CD4-positive, alpha-beta T cell (primary cell): ENCODE measurements at regions not wholly inside any gene's neighbourhood (a gene's known extent, or its start where the extent isn't known, plus 50 kb on each side); places are given as distances from the start of the nearest gene placed in this dataset.

Experiments
- ATAC-seq: fragments of 200-7000 bp; cut with Tn5 transposase; one replicate; pipeline ENCODE4 v1.10.0; 2022; ENCODE audit warnings: mild to moderate bottlenecking; ENCODE audit not compliant: poor library complexity
- CTCF ChIA-PET: fragments of 350-600 bp; sonication (Branson Sonifier 250); formaldehyde crosslinking; loops from one replicate; lab custom pipeline; 2021; ENCODE audit warnings: antibody characterized with exemption, inconsistent platforms; lab: Charles Lee
- POLR2A ChIA-PET: fragments of 350-600 bp; sonication (Branson Sonifier 250); formaldehyde crosslinking; loops from one replicate; lab custom pipeline; 2021; ENCODE audit warnings: antibody characterized with exemption, inconsistent platforms; lab: Charles Lee
- DNase-seq, 14 experiments: peaks; one replicate each; pipeline ENCODE4 v3.0.0-alpha.2; 2013 to 2020; ENCODE audit warnings: mixed read lengths in 2 of 14
- H3K27ac ChIP-seq, 2 donors: one replicate each; pipeline versions ENCODE4 v1.5.1 to v1.7.0; 2013; ENCODE audit warnings: low read length in 2 of 2, low read depth in 1 of 2, mild to moderate bottlenecking in 1 of 2
- H3K27me3 ChIP-seq, 2 experiments: 1 replicate in 1 of 2; 2 replicates in 1 of 2; pipeline versions ENCODE4 v1.6.1 to v1.7.0; 2013; ENCODE audit warnings: low read length in 2 of 2, control low read depth in 1 of 2, mild to moderate bottlenecking in 1 of 2, moderate library complexity in 1 of 2; ENCODE audit not compliant: insufficient read depth in 2 of 2, control insufficient read depth in 1 of 2
- H3K36me3 ChIP-seq: one replicate; pipeline ENCODE4 v1.6.1; 2013; ENCODE audit warnings: low read length, control low read depth; ENCODE audit not compliant: insufficient read depth
- H3K4me1 ChIP-seq: one replicate; pipeline ENCODE4 v1.6.1; 2013; ENCODE audit warnings: low read length, control low read depth; ENCODE audit not compliant: insufficient read depth
- H3K4me3 ChIP-seq: one replicate; pipeline ENCODE4 v1.5.1; 2013; ENCODE audit warnings: mild to moderate bottlenecking, low read length, moderate library complexity
- H3K9me3 ChIP-seq, 2 experiments: 1 replicate in 1 of 2; 2 replicates in 1 of 2; pipeline versions ENCODE4 v1.6.1 to v1.7.0; 2013; ENCODE audit warnings: low read length in 2 of 2, mild to moderate bottlenecking in 2 of 2, control low read depth in 1 of 2, moderate library complexity in 1 of 2; ENCODE audit not compliant: control insufficient read depth in 1 of 2, insufficient read depth in 1 of 2
- H3K27ac Mint-ChIP-seq: one replicate; pipeline ENCODE4 v1.8.0; 2020; ENCODE audit warnings: mixed read lengths
- H3K27me3 Mint-ChIP-seq: one replicate; pipeline ENCODE4 v1.8.0; 2021; ENCODE audit warnings: mixed read lengths
- H3K36me3 Mint-ChIP-seq: one replicate; pipeline ENCODE4 v1.8.0; 2021; ENCODE audit warnings: low read depth, mixed read lengths
- H3K4me1 Mint-ChIP-seq: one replicate; pipeline ENCODE4 v1.8.0; 2021; ENCODE audit warnings: low read depth, mixed read lengths
- H3K4me3 Mint-ChIP-seq: one replicate; pipeline ENCODE4 v1.8.0; 2020; ENCODE audit warnings: mild to moderate bottlenecking, mixed read lengths
- H3K9me3 Mint-ChIP-seq: one replicate; pipeline ENCODE4 v1.8.0; 2020; ENCODE audit warnings: mixed read lengths
- CTCF ChIP-seq: fragments of 200-600 bp; IDR thresholded peaks from one replicate; pipeline ENCODE4 v1.8.0; 2022; ENCODE audit warnings: antibody characterized with exemption, mild to moderate bottlenecking
- intact Hi-C, 2 experiments: fragments of 100-400 bp; cut with DNase I in 1 of 2; cut with micrococcal nuclease in 1 of 2; formaldehyde crosslinking; loops; one replicate each; pipeline versions ENCODE4 v1.15.1 to v1.9.0; 2023 to 2025; cut with DNase I, micrococcal nuclease

GRCh38 chr4:14582677-14583076, 419.6 kb upstream of the CPEB2 start:
- no peaks in the 10 kb centered on the region for H3K36me3 ChIP-seq
- Mint-ChIP-seq H3K27ac (no peak overlapping the region), H3K27me3 (no peaks in the 10 kb centered on the region), H3K4me3 (no peak overlapping the region), H3K9me3 (peaks cover 3% of the 10 kb centered on the region), H3K36me3 (no peaks in the 10 kb centered on the region), H3K4me1 (no peaks in the 10 kb centered on the region)
- intact Hi-C loops: no loop called here
- no peaks in the 10 kb centered on the region for H3K9me3 ChIP-seq
- no peak overlapping the region for H3K27ac ChIP-seq
- no peaks in the 10 kb centered on the region for H3K4me1 ChIP-seq
- ChIA-PET CTCF (no interaction called here), POLR2A (no interaction called here)
- H3K27me3 ChIP-seq: no peaks in the 10 kb centered on the region
- H3K4me3 ChIP-seq: no peak overlapping the region
- DNase-seq (no peak), ATAC-seq (no peak)
- TF ChIP-seq CTCF: no peak

- H3K4me1 Mint-ChIP-seq: no peaks in the 10 kb centered on the region
- peaks cover 3% of the 10 kb centered on the region for H3K9me3 Mint-ChIP-seq
- intact Hi-C loops: no loop called here
- no peak overlapping the region for H3K4me3 ChIP-seq
- no peak overlapping the region for H3K27ac Mint-ChIP-seq
- H3K27ac ChIP-seq: no peak overlapping the region
- no peak for ATAC-seq
- no peak overlapping the region for H3K4me3 Mint-ChIP-seq
- no peak for DNase-seq
- no peaks in the 10 kb centered on the region for H3K9me3 ChIP-seq
- CTCF ChIA-PET: no interaction called here
- TF ChIP-seq CTCF: no peak
- no peaks in the 10 kb centered on the region for H3K4me1 ChIP-seq
- no peaks in the 10 kb centered on the region for H3K27me3 ChIP-seq
- no peaks in the 10 kb centered on the region for H3K27me3 Mint-ChIP-seq
- POLR2A ChIA-PET: no interaction called here
- no peaks in the 10 kb centered on the region for H3K36me3 Mint-ChIP-seq
- H3K36me3 ChIP-seq: no peaks in the 10 kb centered on the region
Measured at GRCh38 chr4:14583331-14583730, 418.9 kb upstream of the CPEB2 start.

- Mint-ChIP-seq H3K4me1 (no peaks in the 10 kb centered on the region), H3K4me3 (no peak overlapping the region), H3K27me3 (no peaks in the 10 kb centered on the region), H3K27ac (no peak overlapping the region), H3K36me3 (no peaks in the 10 kb centered on the region), H3K9me3 (peaks cover 3% of the 10 kb centered on the region)
- CTCF ChIA-PET: no interaction called here
- intact Hi-C loops: no loop called here
- H3K36me3 ChIP-seq: no peaks in the 10 kb centered on the region
- no peak overlapping the region for H3K4me3 ChIP-seq
- POLR2A ChIA-PET: no interaction called here
- no peaks in the 10 kb centered on the region for H3K27me3 ChIP-seq
- no peaks in the 10 kb centered on the region for H3K4me1 ChIP-seq
- H3K9me3 ChIP-seq: no peaks in the 10 kb centered on the region
- TF ChIP-seq CTCF: no peak
- no peak for DNase-seq
- ATAC-seq: no peak
- no peak overlapping the region for H3K27ac ChIP-seq
Measured at GRCh38 chr4:14583752-14584151, 418.5 kb upstream of the CPEB2 start.
